ENCODE measurements at regions not wholly inside any gene's neighbourhood (a gene's known extent, or its start where the extent isn't known, plus 50 kb on each side); places are given as distances from the start of the nearest gene placed in this dataset.
A peak's percentile ranks its signal among the peaks of the same experiment; 100 is the strongest.

- Mint-ChIP-seq H3K4me3 (no peak overlapping the region), H3K27ac (no peak overlapping the region), H3K36me3 (ENCODE audit: low read depth) (no peaks in the 10 kb centered on the region; the same call in 1 of the 2 replicates), H3K4me1 (ENCODE audit: low read depth) (no peaks in the 10 kb centered on the region), H3K27me3 (ENCODE audit: insufficient read depth) (no peaks in the 10 kb centered on the region), H3K9me3 (peaks cover 7% of the 10 kb centered on the region)
- DNase-seq: no peak
- TF ChIP-seq CTCF (IDR thresholded peaks at IDR 0.05): no peak
Measured at GRCh38 chr4:43130228-43131021, 237.9 kb downstream of the GRXCR1 start.

DNA sequence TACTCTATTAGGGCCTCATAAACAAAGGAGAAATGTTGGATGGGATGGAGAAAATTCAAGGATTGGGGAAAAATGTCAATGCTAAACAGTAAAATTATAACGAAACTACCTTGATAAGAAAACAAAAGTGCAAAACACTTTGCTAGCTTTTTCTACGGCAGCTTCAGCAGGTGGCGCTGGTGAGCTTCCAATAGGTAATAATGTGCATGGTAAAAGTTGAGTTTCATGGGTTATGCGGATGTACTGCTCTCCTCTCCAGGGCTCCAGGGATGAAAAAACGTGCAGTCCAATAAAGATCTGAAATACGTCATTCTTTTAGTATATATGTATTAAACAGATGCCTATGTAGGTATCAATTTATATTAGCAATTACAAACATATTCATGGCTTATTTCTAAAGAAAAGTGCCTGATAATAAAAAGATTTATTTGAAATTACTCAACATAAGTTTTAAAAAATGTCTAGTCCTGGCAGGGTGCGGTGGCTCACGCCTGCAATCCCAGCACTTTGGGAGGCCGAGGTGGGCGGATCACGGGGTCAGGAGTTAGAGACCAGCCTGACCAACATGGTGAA, 239.6 kb downstream of the GRXCR1 start:
- no peaks in the 10 kb centered on the region for H3K4me1 Mint-ChIP-seq (ENCODE audit: low read depth)
- TF ChIP-seq CTCF (IDR thresholded peaks at IDR 0.05): peak; percentile 84
- no peak overlapping the region for H3K27ac Mint-ChIP-seq
- DNase-seq: peak; percentile 28
- peaks cover 4% of the 10 kb centered on the region; the same call in 1 of the 2 replicates for H3K9me3 Mint-ChIP-seq
- peak overlapping the region; percentile 52; the same call in 1 of the 2 replicates for H3K4me3 Mint-ChIP-seq
- no peaks in the 10 kb centered on the region for H3K27me3 Mint-ChIP-seq (ENCODE audit: insufficient read depth)
- H3K36me3 Mint-ChIP-seq (ENCODE audit: low read depth): no peaks in the 10 kb centered on the region

GRCh38 chr4:43133566-43133965, 241.1 kb downstream of the GRXCR1 start:
- DNase-seq: no peak
- no peak overlapping the region for H3K4me3 Mint-ChIP-seq
- peaks cover 4% of the 10 kb centered on the region; the same call in 1 of the 2 replicates for H3K9me3 Mint-ChIP-seq
- no peaks in the 10 kb centered on the region for H3K36me3 Mint-ChIP-seq (ENCODE audit: low read depth)
- H3K27ac Mint-ChIP-seq: no peak overlapping the region
- no peak for TF ChIP-seq CTCF (IDR thresholded peaks at IDR 0.05)
- no peaks in the 10 kb centered on the region for H3K27me3 Mint-ChIP-seq (ENCODE audit: insufficient read depth)
- no peaks in the 10 kb centered on the region for H3K4me1 Mint-ChIP-seq (ENCODE audit: low read depth)

DNA sequence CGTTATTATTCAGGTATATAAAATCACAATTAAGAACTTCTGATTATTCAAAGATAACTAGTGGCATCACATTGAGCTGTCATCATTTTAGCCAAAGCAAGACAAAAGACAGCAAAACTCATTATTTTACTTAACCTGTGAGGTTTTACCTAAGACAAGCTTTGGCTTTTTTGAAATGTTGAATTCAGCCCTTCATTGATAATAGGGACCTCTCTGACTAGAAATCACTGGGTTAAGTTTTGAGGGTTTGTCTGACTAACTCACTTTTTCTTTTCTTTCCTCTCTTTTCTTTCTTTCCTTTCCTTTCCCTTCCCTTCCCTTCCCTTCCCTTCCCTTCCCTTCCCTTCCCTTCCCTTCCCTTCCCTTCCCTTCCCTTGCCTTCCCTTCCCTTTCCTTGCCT, 244.2 kb downstream of the GRXCR1 start:
- Mint-ChIP-seq H3K27me3 (ENCODE audit: insufficient read depth) (no peaks in the 10 kb centered on the region), H3K4me1 (ENCODE audit: low read depth) (no peaks in the 10 kb centered on the region), H3K9me3 (peaks cover 15% of the 10 kb centered on the region), H3K36me3 (ENCODE audit: low read depth) (no peaks in the 10 kb centered on the region), H3K4me3 (no peak overlapping the region), H3K27ac (no peak overlapping the region)
- TF ChIP-seq CTCF (IDR thresholded peaks at IDR 0.05): no peak
- no peak for DNase-seq

GRCh38 chr4:43146198-43146597, 253.7 kb downstream of the GRXCR1 start:
- Mint-ChIP-seq H3K36me3 (ENCODE audit: low read depth) (no peaks in the 10 kb centered on the region), H3K27ac (no peak overlapping the region), H3K9me3 (peaks cover 36% of the 10 kb centered on the region), H3K4me3 (no peak overlapping the region), H3K27me3 (ENCODE audit: insufficient read depth) (0 out of 2 replicates have a peak, but pooled peaks cover 2% of the 10 kb centered on the region), H3K4me1 (ENCODE audit: low read depth) (no peaks in the 10 kb centered on the region)
- no peak for DNase-seq
- TF ChIP-seq CTCF (IDR thresholded peaks at IDR 0.05): no peak

All from HFFc6 (cell line).